ENCODE measurements at regions not wholly inside any gene's neighbourhood (a gene's known extent, or its start where the extent isn't known, plus 50 kb on each side); places are given as distances from the start of the nearest gene placed in this dataset.
"Not testable (repeated sequence)": the region's sequence is repeated elsewhere in the genome, so short reads cannot be mapped to it uniquely, and the experiment has no call there.

DNA sequence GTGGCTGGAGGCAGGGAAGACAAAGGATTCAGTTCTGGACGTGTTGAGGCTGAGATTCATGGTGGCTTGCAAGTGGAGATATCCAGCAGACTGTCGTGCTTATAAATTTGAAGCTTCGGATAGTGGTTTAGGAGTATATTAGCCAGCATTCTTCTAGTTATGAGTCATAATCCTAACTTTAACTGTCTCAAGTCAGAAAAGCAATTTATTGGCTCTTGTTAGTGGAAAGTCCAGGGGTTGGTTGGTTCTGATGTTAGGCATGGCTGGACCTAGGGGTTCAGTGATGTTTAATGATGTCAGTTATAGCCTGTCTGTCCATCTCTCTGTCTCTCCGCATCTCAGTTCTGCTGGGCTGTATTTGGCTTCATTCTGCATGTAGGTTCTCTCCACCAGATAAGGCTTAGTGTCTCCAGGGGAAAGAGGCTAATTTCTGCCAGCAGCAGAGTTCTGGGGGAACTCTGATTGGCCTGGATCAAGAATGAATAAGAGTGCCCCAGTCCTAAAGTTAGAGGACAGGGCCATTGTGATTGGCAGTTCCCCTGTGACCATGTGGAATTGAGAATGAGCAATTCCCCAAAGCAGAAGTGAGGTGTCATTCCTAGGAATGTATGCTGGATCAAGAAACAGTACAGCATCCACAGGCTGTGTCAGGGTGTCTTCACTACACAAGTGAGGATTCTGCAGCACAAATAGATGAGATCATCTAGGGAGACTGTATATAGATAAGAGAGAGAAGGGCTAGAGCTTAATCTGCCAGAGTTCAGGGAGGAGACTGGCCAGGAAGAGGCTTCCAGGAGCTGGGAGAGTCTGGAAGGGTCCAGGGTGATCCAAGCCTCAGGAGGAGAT is 72.9 kb upstream of the SHB start:
- DNase-seq: no peak
- intact Hi-C loops (cut with DNase I): loop anchor here (5.0 kb wide), 1 partner anchor 205 kb away; no protein-coding TSS in a partner anchor

DNA sequence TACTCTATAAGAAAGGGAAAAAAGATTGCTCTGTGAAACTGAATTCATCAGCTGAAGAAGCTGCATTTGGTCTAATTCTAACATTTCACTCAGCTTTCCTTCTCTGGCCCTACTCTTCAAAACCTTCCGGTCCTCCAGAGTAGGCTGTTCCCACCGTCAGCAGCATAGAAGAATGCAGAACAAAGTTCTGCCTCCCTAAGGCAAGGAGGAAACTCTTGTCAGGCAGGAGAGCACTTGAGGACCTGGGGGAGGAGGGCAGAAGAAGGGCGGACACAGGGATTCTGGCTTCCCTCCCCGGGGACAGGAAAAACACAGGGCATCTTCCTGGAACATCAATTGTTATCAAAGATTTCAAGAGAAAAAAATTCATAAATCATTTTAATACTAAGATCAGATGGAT is 69.2 kb upstream of the SHB start:
- no peak for DNase-seq
- intact Hi-C loops (cut with DNase I): no loop called here

DNA sequence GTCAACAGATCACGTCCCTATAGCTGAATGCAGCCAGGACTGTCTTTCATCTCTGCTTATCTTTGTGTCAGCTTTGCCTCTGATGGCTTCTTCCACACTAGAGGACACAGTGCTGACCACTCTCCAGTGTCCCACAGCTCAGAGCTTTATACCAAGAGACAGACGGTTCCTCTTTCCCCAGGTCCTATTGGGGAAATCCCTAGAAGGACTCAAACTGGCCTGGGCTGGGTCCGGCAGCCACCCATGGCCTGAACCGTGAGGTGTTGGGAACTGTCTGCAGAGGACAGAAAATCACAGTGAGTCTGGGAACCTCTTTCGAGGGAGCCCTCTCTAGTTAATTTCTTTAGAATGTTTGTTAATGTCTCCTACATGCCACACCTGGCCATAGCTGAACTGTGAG is 68.3 kb upstream of the SHB start:
- DNase-seq: no peak
- intact Hi-C loops (cut with DNase I): no loop called here

DNA sequence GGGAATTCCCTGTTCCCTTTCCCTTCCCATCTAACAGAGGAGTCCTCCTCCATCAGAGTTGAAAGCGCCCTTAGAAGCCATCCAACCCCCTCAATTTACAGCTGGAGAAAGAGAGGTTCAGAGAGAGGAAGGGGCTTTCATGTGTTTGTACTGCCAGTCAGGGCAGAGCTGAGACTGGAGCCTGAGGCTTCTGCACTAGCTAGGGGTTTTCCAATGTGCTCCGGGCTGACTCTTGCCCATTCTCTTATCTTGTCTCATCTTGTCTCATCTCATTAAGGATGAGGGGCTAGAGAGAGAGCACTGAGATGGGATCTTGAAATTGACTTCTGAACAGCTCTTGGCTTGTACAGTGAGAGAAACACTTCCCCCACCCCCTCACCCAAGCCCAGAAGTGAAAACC is 67.4 kb upstream of the SHB start:
- no peak for DNase-seq
- intact Hi-C loops (cut with DNase I): no loop called here

DNA sequence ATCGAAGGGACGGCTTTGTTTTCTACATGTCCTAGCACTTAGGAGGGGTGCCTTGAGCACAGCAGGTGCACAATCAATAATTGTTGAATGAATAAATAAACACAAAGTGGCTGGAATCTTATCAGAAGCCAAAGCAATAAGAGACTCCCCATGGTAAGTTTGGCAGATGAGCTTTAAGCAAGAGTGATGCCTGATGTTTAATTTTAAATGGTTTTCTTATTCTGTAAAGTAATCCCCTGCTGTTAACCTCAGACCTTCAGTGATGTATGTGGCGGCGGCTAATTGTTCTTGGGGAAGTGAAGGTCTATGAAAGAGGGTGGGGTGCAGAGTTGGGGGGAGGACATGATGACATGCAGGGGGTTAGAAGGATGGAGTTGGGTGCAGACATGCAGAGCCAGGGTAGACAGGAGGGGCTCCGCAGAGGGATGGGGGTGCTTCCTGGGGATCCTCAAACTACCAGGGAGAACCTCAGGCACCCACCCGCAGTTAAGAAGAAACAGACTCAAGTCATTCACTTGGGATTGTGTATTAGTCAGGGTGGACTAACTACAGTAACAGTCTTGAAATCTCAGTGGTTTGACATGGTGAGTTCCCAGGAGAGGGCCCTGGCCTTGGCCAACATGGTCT is 65.7 kb upstream of the SHB start:
- intact Hi-C loops (cut with DNase I): no loop called here
- DNase-seq: no peak

DNA sequence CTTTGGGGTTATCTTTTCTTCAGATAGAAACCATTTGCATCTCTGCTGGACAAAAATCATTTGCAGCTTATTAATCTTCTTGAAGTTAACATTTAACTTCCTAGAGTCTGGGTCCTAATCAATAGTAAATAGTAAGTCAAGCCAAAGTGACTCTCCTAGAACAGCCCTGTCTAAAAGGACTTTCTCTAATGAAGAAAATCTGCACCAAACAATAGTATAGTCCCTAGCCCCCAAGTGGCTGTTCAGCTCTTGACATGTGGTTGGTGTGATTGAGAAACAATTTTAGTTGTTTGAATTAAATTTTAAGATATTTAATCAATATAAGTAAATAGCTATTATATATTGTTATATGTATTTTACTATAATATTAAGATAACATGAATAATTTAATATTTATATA is 64.6 kb upstream of the SHB start:
- no peak for DNase-seq
- intact Hi-C loops (cut with DNase I): no loop called here

DNA sequence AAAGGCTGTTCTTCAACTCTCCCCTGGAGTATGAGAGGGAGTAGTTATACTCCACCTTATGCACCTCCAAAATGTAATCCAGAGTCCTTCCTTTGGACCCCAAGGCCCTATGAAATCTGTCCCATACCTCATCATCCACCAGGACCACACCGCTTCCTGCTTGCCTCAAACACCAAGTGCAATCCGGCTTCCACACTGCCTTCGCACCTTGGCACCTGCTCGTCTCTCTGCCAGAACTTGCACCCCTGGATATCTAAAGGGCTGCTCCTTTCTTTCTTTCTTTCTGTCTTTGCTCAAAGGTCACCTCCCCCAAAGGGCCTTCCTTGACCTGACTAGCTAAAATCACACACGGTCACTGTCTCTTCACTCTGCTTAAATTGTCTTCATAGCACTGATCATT is 63.9 kb upstream of the SHB start:
- intact Hi-C loops (cut with DNase I): no loop called here
- DNase-seq: no peak

DNA sequence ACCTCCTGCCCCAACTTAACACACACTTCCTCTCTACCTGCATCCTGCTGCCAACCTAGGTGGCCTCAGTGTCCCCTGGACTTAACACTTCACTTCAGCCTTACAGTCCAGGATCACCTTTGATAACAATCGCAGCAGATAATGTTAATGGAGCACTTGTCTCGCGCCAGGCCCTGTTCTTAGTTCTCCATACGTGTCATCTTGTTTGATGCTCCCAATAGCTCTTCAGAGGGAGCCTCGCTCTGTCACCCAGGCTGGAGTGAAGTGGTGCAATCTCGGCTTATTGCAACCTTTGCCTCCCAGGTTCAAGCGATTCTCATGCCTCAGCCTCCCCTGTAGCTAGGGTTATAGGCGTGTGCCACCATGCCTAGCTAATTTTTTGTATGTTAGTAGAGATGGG is 62.7 kb upstream of the SHB start:
- intact Hi-C loops (cut with DNase I): no loop called here

DNA sequence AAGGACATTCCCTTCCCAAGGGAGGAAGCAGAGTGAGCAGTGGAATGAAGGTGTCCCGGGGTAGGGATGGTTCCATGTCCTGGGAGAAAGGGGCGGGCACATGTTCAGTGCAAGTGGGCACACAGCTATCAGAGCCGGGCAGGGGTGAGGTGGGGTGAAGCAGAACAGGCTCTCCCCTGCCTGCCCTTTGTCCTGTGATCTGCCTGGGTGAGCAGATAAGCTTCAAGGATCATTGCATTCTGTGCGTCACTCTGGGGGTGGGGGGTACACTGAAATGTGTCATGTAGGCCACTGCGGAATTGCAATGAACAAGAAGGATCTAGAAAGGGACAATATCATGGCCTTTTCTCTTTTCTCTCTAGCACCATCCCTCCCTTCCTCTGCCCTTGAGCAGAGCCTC is 61.7 kb upstream of the SHB start:
- DNase-seq: no peak
- intact Hi-C loops (cut with DNase I): no loop called here

More for the DNA sequence above, 62.7 kb upstream of the SHB start:
- no peak for DNase-seq

DNA sequence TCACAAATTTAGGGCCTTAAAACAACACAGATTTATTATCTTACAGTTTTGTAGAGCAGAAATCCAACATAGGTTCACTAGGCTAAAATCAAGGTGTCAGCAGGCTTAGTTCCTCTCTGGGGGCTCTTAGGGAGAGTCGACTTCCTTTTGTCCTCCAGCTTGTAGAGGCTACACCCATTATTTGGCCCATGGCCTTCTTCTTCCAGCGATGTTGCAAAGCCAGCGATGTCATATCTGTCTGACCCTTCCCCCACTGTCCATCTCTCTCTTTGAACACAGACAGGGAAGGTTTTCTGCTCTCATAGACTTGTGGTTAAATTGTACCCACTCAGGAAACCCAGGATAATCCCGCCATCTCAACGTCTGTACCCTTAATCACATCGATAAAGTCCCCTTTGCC is 60.3 kb upstream of the SHB start:
- intact Hi-C loops (cut with DNase I): loop anchor here (10.0 kb wide), 1 partner anchor 165 kb away; no protein-coding TSS in a partner anchor
- DNase-seq: no peak

DNA sequence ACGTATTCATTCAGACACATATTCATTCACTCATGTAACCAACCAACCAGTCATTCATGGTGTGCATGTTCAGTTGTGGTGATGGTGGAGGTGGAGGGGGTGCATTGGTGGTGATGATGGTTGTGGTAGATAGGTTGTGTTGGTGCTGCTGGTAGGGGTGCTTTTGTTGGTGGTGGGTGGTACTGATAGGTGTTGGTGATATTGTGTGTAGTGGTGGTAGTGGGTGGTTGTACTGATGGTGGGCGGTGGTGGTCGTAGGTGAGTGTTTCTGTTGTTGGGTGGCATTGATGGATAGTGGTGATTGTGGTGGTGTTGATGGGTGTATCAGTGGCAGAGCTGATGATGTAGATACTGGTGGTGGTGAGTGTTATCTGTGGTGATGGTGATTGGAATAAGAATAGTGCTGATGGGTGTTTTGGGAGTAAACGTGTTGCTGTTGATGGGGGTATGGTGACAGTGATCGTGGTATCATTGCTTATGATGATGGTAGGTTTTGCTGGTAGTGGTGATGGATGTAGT is 59.8 kb upstream of the SHB start:
- no peak for DNase-seq
- intact Hi-C loops (cut with DNase I): loop anchor here (10.0 kb wide), 1 partner anchor 166 kb away; no protein-coding TSS in a partner anchor

DNA sequence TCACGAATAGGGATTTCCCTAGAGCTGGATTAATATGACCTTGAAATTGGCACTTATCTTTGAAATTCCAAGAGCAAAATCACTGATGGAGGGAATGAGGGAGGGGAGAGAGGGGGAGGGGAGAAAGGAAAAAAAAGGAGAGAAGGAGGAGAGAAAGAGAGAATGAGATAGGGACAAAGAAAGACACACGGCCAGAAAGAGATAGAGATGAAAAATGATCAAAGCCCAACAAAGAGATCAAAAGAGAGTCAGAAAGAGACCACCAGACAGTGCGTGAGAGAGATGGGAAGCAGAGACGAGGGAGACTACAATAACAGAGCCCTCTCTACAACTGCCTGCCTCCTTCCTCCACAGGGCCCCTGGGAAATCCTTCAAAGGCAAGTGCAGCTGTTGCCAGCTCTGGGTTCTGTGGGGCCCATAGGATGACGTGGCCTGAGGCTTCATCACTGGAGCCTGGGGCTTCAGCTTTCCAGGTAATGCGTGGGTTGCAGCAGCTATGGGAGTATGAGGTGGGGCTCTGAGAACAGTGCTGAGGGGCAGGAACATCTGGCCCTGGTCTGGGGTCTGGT is 58.3 kb upstream of the SHB start:
- no peak for DNase-seq
- intact Hi-C loops (cut with DNase I): loop anchor here (10.0 kb wide), 1 partner anchor 167 kb away; no protein-coding TSS in a partner anchor

DNA sequence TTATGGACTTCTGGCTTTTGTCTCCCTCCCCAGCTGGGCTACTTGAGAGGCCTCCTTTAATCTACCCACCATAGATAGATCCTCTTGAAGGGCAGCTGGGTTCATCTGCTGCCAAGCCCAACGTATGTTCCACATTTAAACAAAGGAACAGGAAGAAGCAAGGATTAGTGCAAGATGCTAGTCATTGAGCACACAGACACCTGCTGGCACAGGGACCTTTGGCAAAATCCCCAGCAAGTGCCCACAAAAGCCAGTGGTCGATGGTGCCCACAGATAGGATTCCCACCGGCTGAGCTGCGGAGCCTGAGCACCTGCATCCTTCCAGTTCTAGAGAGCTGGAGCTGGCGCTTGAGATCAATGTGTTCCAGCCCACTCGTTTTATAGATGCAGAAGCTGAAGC is 57.7 kb upstream of the SHB start:
- no peak for DNase-seq
- intact Hi-C loops (cut with DNase I): loop anchor here (10.0 kb wide), 1 partner anchor 168 kb away; no protein-coding TSS in a partner anchor

DNA sequence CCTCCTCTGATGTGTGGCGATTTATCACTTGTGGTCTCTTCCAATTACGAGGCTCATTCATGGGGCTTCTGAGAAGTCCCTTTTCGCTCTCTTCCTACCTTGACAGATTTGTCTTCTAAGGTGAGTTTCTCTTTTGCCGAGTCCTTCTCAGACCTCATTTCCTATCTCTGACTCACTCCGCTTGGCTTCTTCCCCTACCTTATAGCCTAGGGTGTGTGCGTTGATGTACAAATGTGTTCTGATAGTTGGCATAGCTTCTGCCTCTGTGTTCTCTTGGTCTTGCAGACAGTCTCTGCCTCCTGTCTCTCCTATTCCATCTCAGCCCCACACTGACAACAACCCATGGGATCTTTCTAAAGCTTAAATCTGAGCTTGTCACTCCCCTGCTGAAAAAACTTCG is 56.9 kb upstream of the SHB start:
- no peak for DNase-seq
- intact Hi-C loops (cut with DNase I): loop anchor here (10.0 kb wide), 1 partner anchor 169 kb away; no protein-coding TSS in a partner anchor

DNA sequence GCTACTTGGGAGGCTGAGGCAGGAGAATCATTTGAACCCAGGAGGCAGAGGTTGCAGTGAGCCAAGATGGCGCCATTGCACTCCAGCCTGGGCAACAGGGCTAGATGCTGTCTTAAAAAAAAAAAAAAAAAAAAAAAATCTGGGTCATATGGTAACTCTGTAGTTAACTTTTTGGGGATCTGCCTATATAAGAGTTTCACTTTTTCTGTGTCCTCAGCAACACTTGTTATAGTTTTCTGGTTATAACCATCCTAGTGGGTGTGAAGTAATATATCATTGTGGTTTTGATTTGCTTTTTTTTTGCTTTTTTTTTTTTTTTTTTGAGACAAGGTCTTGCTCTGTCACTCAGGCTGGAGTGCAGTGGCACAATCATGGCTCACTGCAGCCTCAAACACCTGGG is 54.3 kb upstream of the SHB start:
- DNase-seq: not testable (repeated sequence)
- intact Hi-C loops (cut with DNase I): loop anchor here (10.0 kb wide), 1 partner anchor 171 kb away; no protein-coding TSS in a partner anchor

DNA sequence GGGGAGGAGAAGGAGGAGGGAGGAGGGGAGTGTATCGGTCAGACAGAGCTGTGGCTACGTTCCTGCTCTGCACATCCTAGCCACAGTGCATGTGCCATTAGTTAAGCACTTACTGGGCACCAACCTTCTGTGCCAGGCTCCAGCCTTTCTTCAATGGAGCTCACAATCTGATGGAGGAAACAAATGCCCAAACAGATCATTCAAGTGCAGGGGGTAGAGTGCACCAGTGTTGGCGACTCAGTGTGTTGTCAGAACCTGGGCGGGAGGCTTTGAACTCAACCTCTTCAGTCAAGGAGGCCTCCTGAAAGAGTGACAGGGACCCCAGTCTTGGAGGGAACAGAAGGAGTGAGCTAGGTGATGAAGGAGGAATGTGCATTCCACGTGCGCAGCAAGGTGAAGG is 51.9 kb upstream of the SHB start:
- intact Hi-C loops (cut with DNase I): loop anchor here (10.0 kb wide), 1 partner anchor 174 kb away; no protein-coding TSS in a partner anchor
- no peak for DNase-seq

DNA sequence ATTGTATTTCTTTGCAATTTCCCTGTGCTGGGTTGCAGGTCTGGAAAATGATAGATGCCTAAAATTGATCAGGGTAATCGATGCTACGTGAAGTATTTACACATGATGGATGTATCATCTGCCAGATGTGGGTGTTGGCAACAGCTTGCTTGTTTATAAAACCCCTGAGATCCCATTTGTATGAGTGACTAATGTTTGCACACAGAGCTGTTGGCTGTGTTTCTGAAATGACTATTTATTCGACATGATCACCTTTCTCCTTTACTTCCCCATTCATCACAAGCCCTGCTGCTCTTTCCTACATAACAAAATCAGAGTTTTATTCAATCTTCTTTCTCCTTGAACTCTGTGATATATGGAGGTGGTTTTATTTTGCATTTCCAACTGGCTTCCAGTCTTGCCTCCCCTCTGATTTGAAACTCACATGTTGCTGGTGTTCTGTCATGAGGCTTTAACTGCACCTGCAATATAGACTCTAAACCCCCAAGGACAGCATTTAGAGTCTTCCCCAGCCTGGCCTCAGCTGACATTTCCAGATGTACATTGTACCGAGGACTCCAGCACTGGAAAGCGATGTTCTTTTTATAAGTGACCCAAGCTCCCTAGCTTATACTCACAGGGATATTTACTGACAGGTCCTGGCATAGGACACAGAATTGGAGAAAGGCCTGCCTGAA is 50.7 kb upstream of the SHB start:
- intact Hi-C loops (cut with DNase I): loop anchor here (10.0 kb wide), 2 partner anchors 45 to 175 kb away; no protein-coding TSS in a partner anchor
- no peak for DNase-seq

DNA sequence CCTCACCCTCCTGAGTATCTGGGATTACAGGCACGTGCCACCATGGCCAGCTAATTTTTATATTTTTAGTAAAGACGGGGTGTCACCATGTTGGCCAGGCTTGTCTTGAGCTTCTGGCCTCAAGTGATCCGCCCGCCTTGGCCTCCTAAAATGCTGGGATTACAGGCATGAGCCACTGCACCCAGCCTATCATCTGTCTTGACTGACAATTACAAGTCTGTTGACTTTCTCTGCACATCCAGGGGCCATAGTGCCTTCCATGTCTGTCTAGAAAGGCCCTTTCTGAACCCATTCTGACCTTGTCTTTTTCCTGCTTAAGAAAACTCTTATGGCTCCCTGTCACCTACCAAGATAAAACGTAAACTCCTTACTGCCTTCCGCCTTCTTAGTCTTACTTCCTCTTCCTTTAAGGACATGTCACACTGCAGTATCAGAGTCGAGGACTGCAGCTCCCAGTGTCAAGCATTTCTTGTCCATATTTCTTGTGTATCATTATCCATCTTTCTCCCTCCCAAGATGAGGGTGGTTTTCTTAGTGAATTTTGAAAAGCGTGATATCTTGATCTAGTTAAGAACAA is 49.9 kb upstream of the SHB start:
- intact Hi-C loops (cut with DNase I): loop anchor here (10.0 kb wide), 1 partner anchor 46 kb away; no protein-coding TSS in a partner anchor
- DNase-seq: no peak

Data from posterior cingulate gyrus (tissue), 11 donors.